Endodermal cell (in vitro differentiated cells): ENCODE measurements at regions not wholly inside any gene's neighbourhood (a gene's known extent, or its start where the extent isn't known, plus 50 kb on each side); places are given as distances from the start of the nearest gene placed in this dataset.

Experiments
- DNase-seq: peaks from one replicate; pipeline ENCODE4 v3.0.0-alpha.2; 2017
- H3K27ac ChIP-seq: 2 replicates; pipeline ENCODE4 v1.5.1; 2013; ENCODE audit warnings: mild to moderate bottlenecking, low read depth, low read length, moderate library complexity
- H3K27me3 ChIP-seq: 2 replicates; pipeline ENCODE4 v1.6.1; 2013; ENCODE audit warnings: mild to moderate bottlenecking, low read length, moderate library complexity; ENCODE audit not compliant: insufficient read depth, control insufficient read depth, poor library complexity, severe bottlenecking
- H3K36me3 ChIP-seq: 2 replicates; pipeline ENCODE4 v1.7.0; 2013; ENCODE audit warnings: mild to moderate bottlenecking, low read length, moderate library complexity; ENCODE audit not compliant: control insufficient read depth, insufficient read depth
- H3K4me1 ChIP-seq: one replicate; pipeline ENCODE4 v1.7.0; 2013; ENCODE audit warnings: low read length; ENCODE audit not compliant: control insufficient read depth, insufficient read depth
- H3K4me3 ChIP-seq: 2 replicates; pipeline ENCODE4 v1.5.1; 2013; ENCODE audit warnings: mild to moderate bottlenecking, low read length, moderate library complexity
- H3K9ac ChIP-seq: 2 replicates; pipeline ENCODE4 v1.6.1; 2013; ENCODE audit warnings: mild to moderate bottlenecking, low read length, moderate library complexity; ENCODE audit not compliant: poor library complexity, severe bottlenecking; ENCODE audit errors: extremely low read depth
- H3K9me3 ChIP-seq: 2 replicates; pipeline ENCODE4 v1.6.1; 2013; ENCODE audit warnings: mild to moderate bottlenecking, low read length, moderate library complexity; ENCODE audit not compliant: control insufficient read depth
- H3K27ac Mint-ChIP-seq: 2 replicates; pipeline ENCODE4 v1.8.0; 2020; ENCODE audit warnings: mixed read lengths
- H3K27me3 Mint-ChIP-seq: 2 replicates; pipeline ENCODE4 v1.8.0; 2021; ENCODE audit warnings: mild to moderate bottlenecking, mixed read lengths; ENCODE audit not compliant: insufficient read depth
- H3K36me3 Mint-ChIP-seq: 2 replicates; pipeline ENCODE4 v1.8.0; 2020; ENCODE audit warnings: low read depth, mixed read lengths
- H3K4me1 Mint-ChIP-seq: 2 replicates; pipeline ENCODE4 v1.8.0; 2020; ENCODE audit warnings: mixed read lengths
- H3K4me3 Mint-ChIP-seq: 2 replicates; pipeline ENCODE4 v1.8.0; 2020; ENCODE audit warnings: mild to moderate bottlenecking, moderate library complexity, mixed read lengths
- H3K9me3 Mint-ChIP-seq: 2 replicates; pipeline ENCODE4 v1.8.0; 2020; ENCODE audit warnings: mild to moderate bottlenecking, mixed read lengths
- WGBS, 2 experiments: methylation state at CpG; one replicate each; pipeline versions ENCODE4 v1.1.5 to v1.1.7; 2013; ENCODE audit warnings: missing lambda C conversion rate in 2 of 2, mixed read lengths in 1 of 2; ENCODE audit not compliant: insufficient coverage in 1 of 2, insufficient read length in 1 of 2; 5-methylcytosine and 5-hydroxymethylcytosine counted together
- TF ChIP-seq, protein P1 (sequence below): fragments of 200-600 bp; sonication (generic); conservative IDR thresholded peaks from 2 replicates; pipeline ENCODE4 v1.5.0; 2021; ENCODE audit warnings: antibody characterized with exemption, mild to moderate bottlenecking

DNA sequence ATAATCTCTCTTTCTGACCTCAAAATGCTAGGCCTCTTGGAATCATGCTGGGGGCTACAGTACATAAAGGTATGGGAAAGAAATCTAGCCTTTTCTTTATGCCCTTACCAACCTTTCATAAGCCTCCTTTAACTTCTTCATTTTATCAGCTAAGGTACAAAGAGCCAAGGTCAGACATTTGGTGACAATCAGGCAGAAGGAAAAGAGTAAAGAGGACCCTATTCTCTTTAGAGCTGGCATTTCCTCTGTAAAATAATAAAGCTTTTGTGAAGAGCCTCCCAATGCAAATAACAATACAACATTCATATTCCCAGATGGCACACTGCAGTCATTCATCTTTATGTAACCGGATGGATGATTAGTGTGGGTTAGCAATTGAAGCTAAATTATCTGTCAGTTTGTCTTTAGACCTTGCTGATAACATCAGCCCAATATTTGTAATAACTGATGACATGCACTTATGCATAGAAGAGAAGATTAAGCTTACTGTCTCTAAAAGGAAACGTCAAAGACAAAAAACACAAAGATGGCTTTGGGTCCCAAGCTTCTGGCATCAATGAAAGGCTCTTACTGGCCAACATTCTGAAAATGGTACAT, 163.1 kb downstream of the IBTK start:
- Histone ChIP-seq H3K4me1 (no peaks in the 10 kb centered on the region), H3K27me3 (no peaks in the 10 kb centered on the region), H3K9ac (no peak overlapping the region), H3K9me3 (no peaks in the 10 kb centered on the region), H3K36me3 (no peaks in the 10 kb centered on the region), H3K4me3 (no peak overlapping the region), H3K27ac (no peak overlapping the region)
- Mint-ChIP-seq H3K27ac (no peak overlapping the region), H3K27me3 (no peaks in the 10 kb centered on the region), H3K4me3 (no peak overlapping the region), H3K4me1 (peaks cover 18% of the 10 kb centered on the region), H3K9me3 (no peaks in the 10 kb centered on the region), H3K36me3 (no peaks in the 10 kb centered on the region)
- TF ChIP-seq, protein P1, sequence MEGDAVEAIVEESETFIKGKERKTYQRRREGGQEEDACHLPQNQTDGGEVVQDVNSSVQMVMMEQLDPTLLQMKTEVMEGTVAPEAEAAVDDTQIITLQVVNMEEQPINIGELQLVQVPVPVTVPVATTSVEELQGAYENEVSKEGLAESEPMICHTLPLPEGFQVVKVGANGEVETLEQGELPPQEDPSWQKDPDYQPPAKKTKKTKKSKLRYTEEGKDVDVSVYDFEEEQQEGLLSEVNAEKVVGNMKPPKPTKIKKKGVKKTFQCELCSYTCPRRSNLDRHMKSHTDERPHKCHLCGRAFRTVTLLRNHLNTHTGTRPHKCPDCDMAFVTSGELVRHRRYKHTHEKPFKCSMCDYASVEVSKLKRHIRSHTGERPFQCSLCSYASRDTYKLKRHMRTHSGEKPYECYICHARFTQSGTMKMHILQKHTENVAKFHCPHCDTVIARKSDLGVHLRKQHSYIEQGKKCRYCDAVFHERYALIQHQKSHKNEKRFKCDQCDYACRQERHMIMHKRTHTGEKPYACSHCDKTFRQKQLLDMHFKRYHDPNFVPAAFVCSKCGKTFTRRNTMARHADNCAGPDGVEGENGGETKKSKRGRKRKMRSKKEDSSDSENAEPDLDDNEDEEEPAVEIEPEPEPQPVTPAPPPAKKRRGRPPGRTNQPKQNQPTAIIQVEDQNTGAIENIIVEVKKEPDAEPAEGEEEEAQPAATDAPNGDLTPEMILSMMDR, result no peak
- no peak for DNase-seq
- 90 to 93% methylated on average over 1 to 2 of the region's 2 CpGs for WGBS, 2 experiments

DNA sequence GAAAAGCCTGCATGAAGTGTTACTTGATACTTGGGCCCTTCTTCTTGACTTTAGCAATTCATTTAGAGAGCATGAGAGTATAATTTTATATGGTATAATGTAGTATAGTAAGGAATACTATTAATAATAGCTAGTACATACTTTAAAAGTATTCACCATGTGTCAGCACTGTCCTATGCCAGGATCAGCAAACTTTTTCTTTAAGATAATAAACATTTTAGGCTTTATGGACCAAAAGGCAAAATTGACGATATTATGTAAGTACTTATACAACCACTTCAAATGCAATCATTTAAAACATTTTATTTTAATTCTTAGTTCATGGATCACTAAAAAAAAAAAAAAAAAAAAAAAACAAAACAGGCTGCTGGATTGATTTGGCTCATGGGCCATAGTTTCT, 163.9 kb downstream of the IBTK start:
- 94% methylated on average over 1 of the region's 1 CpG; no CpG with 5 or more reads in 1 of the 2 experiments for WGBS, 2 experiments
- Mint-ChIP-seq H3K4me1 (peaks cover 10% of the 10 kb centered on the region), H3K4me3 (no peak overlapping the region), H3K27me3 (no peaks in the 10 kb centered on the region), H3K36me3 (no peaks in the 10 kb centered on the region), H3K27ac (no peak overlapping the region), H3K9me3 (no peaks in the 10 kb centered on the region)
- Histone ChIP-seq H3K9me3 (no peaks in the 10 kb centered on the region), H3K27ac (no peak overlapping the region), H3K27me3 (no peaks in the 10 kb centered on the region), H3K9ac (no peak overlapping the region), H3K4me1 (no peaks in the 10 kb centered on the region), H3K36me3 (no peaks in the 10 kb centered on the region), H3K4me3 (no peak overlapping the region)
- no peak for DNase-seq
- TF ChIP-seq, protein P1, result no peak

DNA sequence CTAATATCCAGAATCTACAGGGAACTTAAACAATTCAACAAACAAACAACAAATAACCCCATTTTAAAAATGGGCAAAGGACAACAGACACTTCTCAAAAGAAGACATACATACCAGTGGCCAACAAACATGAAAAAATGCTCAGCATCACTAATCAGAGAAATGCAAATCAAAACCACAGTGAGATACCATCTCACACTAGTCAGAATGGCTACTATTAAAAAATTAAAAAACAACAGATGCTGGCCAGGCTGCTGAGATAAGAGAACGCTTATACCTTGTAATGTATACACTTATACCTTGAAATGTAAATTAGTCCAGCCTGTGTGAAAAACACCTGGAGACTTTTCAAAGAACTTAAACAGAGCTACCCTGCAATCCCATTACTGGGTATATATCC, 166.8 kb downstream of the IBTK start:
- WGBS, 2 experiments, result 78% methylated on average over 1 of the region's 1 CpG; no CpG with 5 or more reads in 1 of the 2 experiments
- no peaks in the 10 kb centered on the region for H3K27me3 Mint-ChIP-seq
- H3K4me3 ChIP-seq, result no peak overlapping the region

More for the DNA sequence above, 166.8 kb downstream of the IBTK start:
- Histone ChIP-seq H3K9ac (no peak overlapping the region), H3K27ac (no peak overlapping the region), H3K27me3 (no peaks in the 10 kb centered on the region), H3K36me3 (no peaks in the 10 kb centered on the region), H3K9me3 (no peaks in the 10 kb centered on the region), H3K4me1 (no peaks in the 10 kb centered on the region)
- Mint-ChIP-seq H3K36me3 (no peaks in the 10 kb centered on the region), H3K9me3 (no peaks in the 10 kb centered on the region), H3K4me3 (no peak overlapping the region), H3K4me1 (peaks cover 10% of the 10 kb centered on the region), H3K27ac (no peak overlapping the region)
- TF ChIP-seq, protein P1, result no peak
- no peak for DNase-seq
